ENCODE measurements at regions not wholly inside any gene's neighbourhood (a gene's known extent, or its start where the extent isn't known, plus 50 kb on each side); places are given as distances from the start of the nearest gene placed in this dataset.
A peak's percentile ranks its signal among the peaks of the same experiment; 100 is the strongest.

DNA sequence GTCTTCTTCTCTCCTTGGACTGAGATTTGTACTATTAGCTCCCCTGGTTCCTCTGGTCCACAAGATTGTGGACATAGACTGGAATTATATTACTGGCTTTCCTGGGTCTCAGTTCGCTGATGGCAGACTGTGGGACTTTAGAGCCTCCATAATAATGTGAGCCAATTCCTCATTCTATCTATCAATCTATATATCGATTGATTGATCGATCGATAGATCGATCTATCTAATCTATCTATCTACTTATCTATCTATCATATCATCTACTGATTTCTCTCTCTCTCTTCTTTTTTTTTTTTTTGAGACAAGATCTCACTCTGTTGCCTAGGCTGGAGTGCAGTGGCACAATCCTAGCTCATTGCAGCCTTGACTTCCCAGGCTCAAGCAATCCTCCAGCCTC is 51.5 kb upstream of the DDR1 start:
- BruUV-seq (replicated peaks): no TSS peak
- DNase-seq (ENCODE audit: low spot score): no peak
- intact Hi-C loops (cut with micrococcal nuclease; ENCODE audit: unreplicated experiment): no loop called here
- TF ChIP-seq CTCF (conservative IDR thresholded peaks at IDR 0.05; ENCODE audit: low read depth, low read length) (no peak), EZH2 (IDR thresholded peaks at IDR 0.05; ENCODE audit: borderline replicate concordance, low read depth, low read length, poor library complexity, severe bottlenecking) (no peak)
- H3K4me3 ChIP-seq (ENCODE audit: low read depth, low read length, poor library complexity, severe bottlenecking): no peak overlapping the region
- no peaks in the 10 kb centered on the region for H3K9me3 ChIP-seq (ENCODE audit: low read depth, low read length, poor library complexity, severe bottlenecking)
- ChIA-PET POLR2A (ENCODE audit: low non-redundant PET) (no interaction called here), CTCF (no interaction called here)
- H3K36me3 ChIP-seq (ENCODE audit: insufficient read depth, low read length, poor library complexity, severe bottlenecking): no peaks in the 10 kb centered on the region
- H3K27me3 ChIP-seq (replicated peaks; ENCODE audit: insufficient read depth, low read depth, low read length, poor library complexity): no peaks in the 10 kb centered on the region
- no peaks in the 10 kb centered on the region for H3K4me1 ChIP-seq (ENCODE audit: insufficient read depth, low read length, poor library complexity, severe bottlenecking)
- no peak overlapping the region for H3K27ac ChIP-seq (ENCODE audit: low read depth, low read length, poor library complexity, severe bottlenecking)

DNA sequence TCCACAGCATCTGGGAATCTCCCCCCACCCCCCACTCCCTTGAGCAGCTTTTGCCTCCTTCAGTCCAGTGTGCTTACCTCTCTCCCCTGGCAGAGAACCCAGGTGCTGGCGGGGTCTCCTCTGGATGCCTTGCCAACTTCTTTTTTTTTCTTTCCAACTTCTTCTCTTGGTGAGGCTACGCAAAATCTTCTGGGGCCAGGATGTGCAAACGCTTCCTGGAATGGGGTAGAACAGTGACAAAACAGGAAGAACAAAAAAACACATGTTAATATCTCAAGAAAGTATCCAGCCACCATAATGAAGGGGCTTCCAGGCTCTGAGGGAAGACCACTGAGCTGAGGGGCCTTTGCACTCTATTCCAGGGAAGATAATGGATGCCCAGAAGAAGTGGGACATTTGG is 53.9 kb upstream of the DDR1 start:
- intact Hi-C loops (cut with micrococcal nuclease; ENCODE audit: unreplicated experiment): no loop called here
- TF ChIP-seq CTCF (conservative IDR thresholded peaks at IDR 0.05; ENCODE audit: low read depth, low read length): no peak
- TF ChIP-seq EZH2 (IDR thresholded peaks at IDR 0.05; ENCODE audit: borderline replicate concordance, low read depth, low read length, poor library complexity, severe bottlenecking): no peak
- no TSS peak for BruUV-seq (replicated peaks)
- Histone ChIP-seq H3K36me3 (ENCODE audit: insufficient read depth, low read length, poor library complexity, severe bottlenecking) (no peaks in the 10 kb centered on the region), H3K4me1 (ENCODE audit: insufficient read depth, low read length, poor library complexity, severe bottlenecking) (peaks cover 4% of the 10 kb centered on the region), H3K27ac (ENCODE audit: low read depth, low read length, poor library complexity, severe bottlenecking) (no peak overlapping the region), H3K4me3 (ENCODE audit: low read depth, low read length, poor library complexity, severe bottlenecking) (no peak overlapping the region), H3K9me3 (ENCODE audit: low read depth, low read length, poor library complexity, severe bottlenecking) (no peaks in the 10 kb centered on the region), H3K27me3 (replicated peaks; ENCODE audit: insufficient read depth, low read depth, low read length, poor library complexity) (no peaks in the 10 kb centered on the region)
- DNase-seq (ENCODE audit: low spot score): no peak
- POLR2A ChIA-PET (ENCODE audit: low non-redundant PET): no interaction called here
- CTCF ChIA-PET: interaction anchor here (0.5 to 3.4 kb wide), 3 partner anchors 53 to 257 kb away, joined by 3 to 24 read pairs (median 9); no protein-coding TSS in a partner anchor

- H3K9me3 ChIP-seq (ENCODE audit: low read depth, low read length, poor library complexity, severe bottlenecking): no peaks in the 10 kb centered on the region
- intact Hi-C loops (cut with micrococcal nuclease; ENCODE audit: unreplicated experiment): loop anchor here (2.0 to 5.0 kb wide), 2 partner anchors 243 to 257 kb away; no protein-coding TSS in a partner anchor
- POLR2A ChIA-PET (ENCODE audit: low non-redundant PET): interaction anchor here (0.6 kb wide), 1 partner anchor 201 kb away, joined by 9 read pairs; no protein-coding TSS in a partner anchor
- no peak overlapping the region for H3K4me3 ChIP-seq (ENCODE audit: low read depth, low read length, poor library complexity, severe bottlenecking)
- CTCF ChIA-PET: interaction anchor here (0.5 to 3.4 kb wide), 5 partner anchors 151 to 258 kb away, joined by 3 to 24 read pairs (median 6); no protein-coding TSS in a partner anchor
- no peaks in the 10 kb centered on the region for H3K36me3 ChIP-seq (ENCODE audit: insufficient read depth, low read length, poor library complexity, severe bottlenecking)
- H3K27ac ChIP-seq (ENCODE audit: low read depth, low read length, poor library complexity, severe bottlenecking): no peak overlapping the region
- no peak for DNase-seq (ENCODE audit: low spot score)
- H3K4me1 ChIP-seq (ENCODE audit: insufficient read depth, low read length, poor library complexity, severe bottlenecking): peaks cover 5% of the 10 kb centered on the region
- no peaks in the 10 kb centered on the region for H3K27me3 ChIP-seq (replicated peaks; ENCODE audit: insufficient read depth, low read depth, low read length, poor library complexity)
- no TSS peak for BruUV-seq (replicated peaks)
- TF ChIP-seq EZH2 (IDR thresholded peaks at IDR 0.05; ENCODE audit: borderline replicate concordance, low read depth, low read length, poor library complexity, severe bottlenecking) (no peak), CTCF (conservative IDR thresholded peaks at IDR 0.05; ENCODE audit: low read depth, low read length) (peak; percentile 23; the same call in 1 of the 2 replicates)
Measured at GRCh38 chr6:30829639-30830255, 54.6 kb upstream of the DDR1 start.
